Activated naive CD8-positive, alpha-beta T cell (primary cell): ENCODE measurements at regions not wholly inside any gene's neighbourhood (a gene's known extent, or its start where the extent isn't known, plus 50 kb on each side); places are given as distances from the start of the nearest gene placed in this dataset.
A peak's percentile ranks its signal among the peaks of the same experiment; 100 is the strongest.
"Not testable (repeated sequence)": the region's sequence is repeated elsewhere in the genome, so short reads cannot be mapped to it uniquely, and the experiment has no call there.

ENCODE experiments used
- H3K27ac Mint-ChIP-seq: one replicate; pipeline ENCODE4 v1.8.0; 2021; ENCODE audit warnings: mixed read lengths
- H3K27me3 Mint-ChIP-seq: one replicate; pipeline ENCODE4 v1.8.0; 2021; ENCODE audit warnings: mixed read lengths
- H3K36me3 Mint-ChIP-seq: one replicate; pipeline ENCODE4 v1.8.0; 2021; ENCODE audit warnings: mixed read lengths
- H3K4me1 Mint-ChIP-seq: one replicate; pipeline ENCODE4 v1.8.0; 2021; ENCODE audit warnings: low read depth, mixed read lengths
- H3K4me3 Mint-ChIP-seq: one replicate; pipeline ENCODE4 v1.8.0; 2021; ENCODE audit warnings: mild to moderate bottlenecking, mixed read lengths
- H3K9me3 Mint-ChIP-seq: one replicate; pipeline ENCODE4 v1.8.0; 2021; ENCODE audit warnings: low read depth, mixed read lengths

- no peak overlapping the region for H3K4me3 Mint-ChIP-seq
- no peaks in the 10 kb centered on the region for H3K36me3 Mint-ChIP-seq
- no peaks in the 10 kb centered on the region for H3K9me3 Mint-ChIP-seq
- no peak overlapping the region for H3K27ac Mint-ChIP-seq
- H3K27me3 Mint-ChIP-seq: no peaks in the 10 kb centered on the region
- no peaks in the 10 kb centered on the region for H3K4me1 Mint-ChIP-seq
Observed at GRCh38 chr7:52352013-52352981, 683.1 kb upstream of the POM121L12 start.

GRCh38 chr7:52344015-52344414 lies 691.4 kb upstream of the POM121L12 start:
- H3K27ac Mint-ChIP-seq: no peak overlapping the region
- H3K4me1 Mint-ChIP-seq: no peaks in the 10 kb centered on the region
- H3K4me3 Mint-ChIP-seq: no peak overlapping the region
- no peaks in the 10 kb centered on the region for H3K36me3 Mint-ChIP-seq
- H3K9me3 Mint-ChIP-seq: no peaks in the 10 kb centered on the region
- no peaks in the 10 kb centered on the region for H3K27me3 Mint-ChIP-seq

- no peak overlapping the region for H3K4me3 Mint-ChIP-seq
- H3K27ac Mint-ChIP-seq: no peak overlapping the region
- H3K4me1 Mint-ChIP-seq: no peaks in the 10 kb centered on the region
- H3K36me3 Mint-ChIP-seq: no peaks in the 10 kb centered on the region
- H3K9me3 Mint-ChIP-seq: no peaks in the 10 kb centered on the region
- H3K27me3 Mint-ChIP-seq: no peaks in the 10 kb centered on the region
Observed at GRCh38 chr7:52340067-52340466, 695.4 kb upstream of the POM121L12 start.

- not testable (repeated sequence) for H3K27me3 Mint-ChIP-seq, H3K36me3 Mint-ChIP-seq, H3K9me3 Mint-ChIP-seq, H3K4me3 Mint-ChIP-seq, H3K4me1 Mint-ChIP-seq
- peak overlapping the region; percentile 17 for H3K27ac Mint-ChIP-seq
Observed at GRCh38 chr7:52328328-52328727, 707.1 kb upstream of the POM121L12 start.

GRCh38 chr7:52325237-52325636 lies 710.2 kb upstream of the POM121L12 start:
- H3K27ac Mint-ChIP-seq: no peak overlapping the region
- H3K27me3 Mint-ChIP-seq: no peaks in the 10 kb centered on the region
- peaks cover 2% of the 10 kb centered on the region for H3K36me3 Mint-ChIP-seq
- no peak overlapping the region for H3K4me3 Mint-ChIP-seq
- no peaks in the 10 kb centered on the region for H3K9me3 Mint-ChIP-seq
- H3K4me1 Mint-ChIP-seq: peaks cover 5% of the 10 kb centered on the region

- no peaks in the 10 kb centered on the region for H3K36me3 Mint-ChIP-seq
- peaks cover 2% of the 10 kb centered on the region for H3K4me1 Mint-ChIP-seq
- H3K4me3 Mint-ChIP-seq: no peak overlapping the region
- H3K27me3 Mint-ChIP-seq: no peaks in the 10 kb centered on the region
- no peak overlapping the region for H3K27ac Mint-ChIP-seq
- H3K9me3 Mint-ChIP-seq: no peaks in the 10 kb centered on the region
Observed at GRCh38 chr7:52323202-52323746, 712.2 kb upstream of the POM121L12 start.

GRCh38 chr7:52320610-52321009 lies 714.8 kb upstream of the POM121L12 start:
- no peaks in the 10 kb centered on the region for H3K4me1 Mint-ChIP-seq
- H3K36me3 Mint-ChIP-seq: no peaks in the 10 kb centered on the region
- H3K27me3 Mint-ChIP-seq: no peaks in the 10 kb centered on the region
- no peaks in the 10 kb centered on the region for H3K9me3 Mint-ChIP-seq
- no peak overlapping the region for H3K4me3 Mint-ChIP-seq
- H3K27ac Mint-ChIP-seq: no peak overlapping the region

- Mint-ChIP-seq H3K4me1 (no peaks in the 10 kb centered on the region), H3K36me3 (no peaks in the 10 kb centered on the region), H3K27me3 (no peaks in the 10 kb centered on the region), H3K9me3 (no peaks in the 10 kb centered on the region), H3K27ac (no peak overlapping the region), H3K4me3 (no peak overlapping the region)
Observed at GRCh38 chr7:52317921-52318320, 717.5 kb upstream of the POM121L12 start.

- Mint-ChIP-seq H3K4me1 (no peaks in the 10 kb centered on the region), H3K9me3 (no peaks in the 10 kb centered on the region), H3K36me3 (no peaks in the 10 kb centered on the region), H3K27me3 (no peaks in the 10 kb centered on the region), H3K4me3 (no peak overlapping the region), H3K27ac (no peak overlapping the region)
Observed at GRCh38 chr7:52311886-52312285, 723.5 kb upstream of the POM121L12 start.

- no peaks in the 10 kb centered on the region for H3K36me3 Mint-ChIP-seq
- no peaks in the 10 kb centered on the region for H3K4me1 Mint-ChIP-seq
- no peak overlapping the region for H3K27ac Mint-ChIP-seq
- H3K4me3 Mint-ChIP-seq: no peak overlapping the region
- no peaks in the 10 kb centered on the region for H3K9me3 Mint-ChIP-seq
- H3K27me3 Mint-ChIP-seq: no peaks in the 10 kb centered on the region
Observed at GRCh38 chr7:52309631-52310030, 725.8 kb upstream of the POM121L12 start.

- no peak overlapping the region for H3K4me3 Mint-ChIP-seq
- H3K9me3 Mint-ChIP-seq: no peaks in the 10 kb centered on the region
- no peak overlapping the region for H3K27ac Mint-ChIP-seq
- H3K36me3 Mint-ChIP-seq: no peaks in the 10 kb centered on the region
- H3K27me3 Mint-ChIP-seq: no peaks in the 10 kb centered on the region
- H3K4me1 Mint-ChIP-seq: peaks cover 10% of the 10 kb centered on the region
Observed at GRCh38 chr7:52302765-52303520, 732.5 kb upstream of the POM121L12 start.

- Mint-ChIP-seq H3K4me3 (no peak overlapping the region), H3K4me1 (peaks cover 6% of the 10 kb centered on the region), H3K27me3 (peaks cover 1% of the 10 kb centered on the region), H3K9me3 (no peaks in the 10 kb centered on the region), H3K27ac (no peak overlapping the region), H3K36me3 (no peaks in the 10 kb centered on the region)
Observed at GRCh38 chr7:52297128-52297527, 738.3 kb upstream of the POM121L12 start.

GRCh38 chr7:52294942-52295341 lies 740.5 kb upstream of the POM121L12 start:
- H3K27me3 Mint-ChIP-seq: peaks cover 2% of the 10 kb centered on the region
- no peaks in the 10 kb centered on the region for H3K4me1 Mint-ChIP-seq
- H3K36me3 Mint-ChIP-seq: no peaks in the 10 kb centered on the region
- no peaks in the 10 kb centered on the region for H3K9me3 Mint-ChIP-seq
- no peak overlapping the region for H3K4me3 Mint-ChIP-seq
- no peak overlapping the region for H3K27ac Mint-ChIP-seq

GRCh38 chr7:52289247-52289646 lies 746.2 kb upstream of the POM121L12 start:
- H3K27ac Mint-ChIP-seq: no peak overlapping the region
- H3K27me3 Mint-ChIP-seq: peaks cover 2% of the 10 kb centered on the region
- no peaks in the 10 kb centered on the region for H3K9me3 Mint-ChIP-seq
- no peaks in the 10 kb centered on the region for H3K36me3 Mint-ChIP-seq
- no peak overlapping the region for H3K4me3 Mint-ChIP-seq
- H3K4me1 Mint-ChIP-seq: peaks cover 4% of the 10 kb centered on the region

- Mint-ChIP-seq H3K36me3 (no peaks in the 10 kb centered on the region), H3K4me1 (peaks cover 14% of the 10 kb centered on the region), H3K4me3 (no peak overlapping the region), H3K27ac (no peak overlapping the region), H3K27me3 (peaks cover 2% of the 10 kb centered on the region), H3K9me3 (no peaks in the 10 kb centered on the region)
Observed at GRCh38 chr7:52287698-52288097, 747.7 kb upstream of the POM121L12 start.
